ENCODE measurements at regions not wholly inside any gene's neighbourhood (a gene's known extent, or its start where the extent isn't known, plus 50 kb on each side); places are given as distances from the start of the nearest gene placed in this dataset.

- intact Hi-C loops (cut with DNase I; ENCODE audit: low total_unique reads) = no loop called here
- no peak for TF ChIP-seq CTCF (IDR thresholded peaks at IDR 0.05)
- no peak for TF ChIP-seq POLR2AphosphoS5 (IDR thresholded peaks at IDR 0.05)
- TF ChIP-seq POLR2A (IDR thresholded peaks at IDR 0.05) = no peak
- no peaks in the 10 kb centered on the region for H3K36me3 ChIP-seq
- no peaks in the 10 kb centered on the region for H3K4me1 ChIP-seq
- peaks cover 0 to 5% of the 10 kb centered on the region in 2 donors for H3K9me3 ChIP-seq
- DNase-seq (ENCODE audit: low spot score in 2 of 2) = no peak
- no peak overlapping the region for H3K27ac ChIP-seq
- H3K27me3 ChIP-seq = no peaks in the 10 kb centered on the region
- no peak overlapping the region for H3K4me3 ChIP-seq
These were observed 337.0 kb upstream of the SLC10A2 start for GRCh38 chr13:103403148-103403740.

DNA sequence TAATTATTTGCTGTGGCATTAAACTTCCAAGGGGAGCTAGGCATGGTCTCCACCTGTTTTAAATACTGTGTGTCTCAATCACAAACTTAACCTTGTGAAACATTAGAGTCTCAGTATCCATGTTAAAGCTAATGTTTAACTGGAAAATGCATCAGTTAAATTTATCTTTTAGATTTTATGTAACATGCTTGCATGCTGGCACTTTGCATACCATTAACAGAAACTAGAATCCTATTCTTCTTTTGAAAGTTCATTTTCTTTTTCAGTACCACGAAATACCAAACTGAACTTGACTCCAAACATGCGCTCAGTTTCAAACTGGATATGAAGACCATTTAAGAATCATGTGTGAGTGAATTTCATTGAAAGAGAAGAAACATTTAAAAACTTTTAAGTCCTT is 328.9 kb upstream of the SLC10A2 start:
- H3K36me3 ChIP-seq = no peaks in the 10 kb centered on the region
- no peaks in the 10 kb centered on the region for H3K4me1 ChIP-seq
- no peak for TF ChIP-seq POLR2AphosphoS5 (IDR thresholded peaks at IDR 0.05)
- no peak for TF ChIP-seq CTCF (IDR thresholded peaks at IDR 0.05)
- no peak for TF ChIP-seq POLR2A (IDR thresholded peaks at IDR 0.05)
- DNase-seq (ENCODE audit: low spot score in 2 of 2) = no peak
- peaks cover 0 to 7% of the 10 kb centered on the region in 2 donors for H3K9me3 ChIP-seq
- no peaks in the 10 kb centered on the region for H3K27me3 ChIP-seq
- no peak overlapping the region for H3K27ac ChIP-seq
- no peak overlapping the region for H3K4me3 ChIP-seq
- intact Hi-C loops (cut with DNase I; ENCODE audit: low total_unique reads) = no loop called here

GRCh38 chr13:103394618-103395017 is 328.4 kb upstream of the SLC10A2 start:
- DNase-seq (ENCODE audit: low spot score in 2 of 2) = no peak
- H3K27ac ChIP-seq = no peak overlapping the region
- no peaks in the 10 kb centered on the region for H3K27me3 ChIP-seq
- intact Hi-C loops (cut with DNase I; ENCODE audit: low total_unique reads) = no loop called here
- no peaks in the 10 kb centered on the region for H3K4me1 ChIP-seq
- peaks cover 0 to 7% of the 10 kb centered on the region in 2 donors for H3K9me3 ChIP-seq
- H3K36me3 ChIP-seq = no peaks in the 10 kb centered on the region
- no peak overlapping the region for H3K4me3 ChIP-seq
- no peak for TF ChIP-seq CTCF (IDR thresholded peaks at IDR 0.05)
- no peak for TF ChIP-seq POLR2A (IDR thresholded peaks at IDR 0.05)
- TF ChIP-seq POLR2AphosphoS5 (IDR thresholded peaks at IDR 0.05) = no peak

GRCh38 chr13:103391936-103392335 is 325.7 kb upstream of the SLC10A2 start:
- TF ChIP-seq POLR2A (IDR thresholded peaks at IDR 0.05) (no peak), POLR2AphosphoS5 (IDR thresholded peaks at IDR 0.05) (no peak), CTCF (IDR thresholded peaks at IDR 0.05) (no peak)
- Histone ChIP-seq H3K36me3 (no peaks in the 10 kb centered on the region), H3K4me3 (no peak overlapping the region), H3K27me3 (no peaks in the 10 kb centered on the region), H3K9me3 (no peaks in the 10 kb centered on the region), H3K27ac (no peak overlapping the region), H3K4me1 (no peaks in the 10 kb centered on the region)
- DNase-seq (ENCODE audit: low spot score in 2 of 2) = no peak
- intact Hi-C loops (cut with DNase I; ENCODE audit: low total_unique reads) = no loop called here

- intact Hi-C loops (cut with DNase I; ENCODE audit: low total_unique reads) = no loop called here
- no peak for DNase-seq (ENCODE audit: low spot score in 2 of 2)
- no peaks in the 10 kb centered on the region for H3K9me3 ChIP-seq
- no peaks in the 10 kb centered on the region for H3K36me3 ChIP-seq
- H3K27me3 ChIP-seq = no peaks in the 10 kb centered on the region
- TF ChIP-seq POLR2A (IDR thresholded peaks at IDR 0.05) = no peak
- TF ChIP-seq CTCF (IDR thresholded peaks at IDR 0.05) = no peak
- TF ChIP-seq POLR2AphosphoS5 (IDR thresholded peaks at IDR 0.05) = no peak
- no peak overlapping the region for H3K27ac ChIP-seq
- no peaks in the 10 kb centered on the region for H3K4me1 ChIP-seq
- no peak overlapping the region for H3K4me3 ChIP-seq
These were observed 322.6 kb upstream of the SLC10A2 start for GRCh38 chr13:103388839-103389238.

Measured in breast epithelium (tissue), 4 donors.